NCI-H128 (cell line): ENCODE measurements at regions not wholly inside any gene's neighbourhood (a gene's known extent, or its start where the extent isn't known, plus 50 kb on each side); places are given as distances from the start of the nearest gene placed in this dataset.

Source experiments
- DNase-seq: peaks from one replicate; lab custom pipeline; 2025; ENCODE audit not compliant: unreplicated experiment; lab: John Stamatoyannopoulos, UW

DNA sequence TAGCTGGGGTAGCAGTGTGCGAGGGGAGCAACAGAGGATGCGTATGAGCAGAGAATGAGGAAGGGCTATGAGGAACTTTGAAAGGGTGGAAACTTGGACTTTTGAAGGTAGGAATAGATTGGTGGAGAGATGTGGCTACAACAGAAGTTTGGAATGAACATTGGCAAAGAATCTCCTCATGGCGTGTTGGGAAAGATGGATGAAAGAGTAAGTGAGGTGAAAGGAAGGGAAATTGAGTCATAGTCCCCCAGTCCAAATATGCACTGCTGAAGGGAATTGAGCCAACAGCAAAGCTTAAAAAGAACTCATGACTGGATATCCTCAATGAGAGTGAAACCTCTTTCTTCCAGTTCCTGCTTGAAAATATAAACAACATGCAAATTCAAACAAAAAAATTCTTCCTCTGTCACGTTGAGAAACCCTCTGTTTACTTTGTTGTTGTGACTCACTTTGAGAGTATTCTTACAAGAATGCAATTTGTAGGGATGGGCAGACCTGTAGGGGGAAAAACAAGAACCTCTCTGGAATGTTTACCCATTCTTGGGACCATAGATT lies 313.2 kb upstream of the KCNJ16 start:
- DNase-seq, result no peak

DNA sequence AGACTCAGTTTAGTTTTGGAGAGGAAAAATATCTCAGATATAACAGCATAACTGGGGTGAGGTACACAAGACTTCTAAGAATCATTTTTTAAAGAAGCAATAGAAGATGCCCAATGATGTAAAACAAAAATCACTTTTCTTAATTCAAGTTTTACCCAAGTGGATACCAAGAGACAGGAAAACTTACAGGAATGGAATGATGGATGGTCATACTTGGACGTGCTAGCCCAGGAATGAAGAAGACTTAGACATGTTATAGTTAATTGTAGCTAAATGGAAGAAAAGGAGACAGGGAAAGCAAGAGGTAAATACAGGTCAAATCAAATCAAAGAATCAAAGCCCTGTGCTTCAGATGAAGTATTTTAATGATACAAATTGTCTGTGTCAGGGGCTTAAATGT lies 312.7 kb upstream of the KCNJ16 start:
- DNase-seq, result no peak

DNA sequence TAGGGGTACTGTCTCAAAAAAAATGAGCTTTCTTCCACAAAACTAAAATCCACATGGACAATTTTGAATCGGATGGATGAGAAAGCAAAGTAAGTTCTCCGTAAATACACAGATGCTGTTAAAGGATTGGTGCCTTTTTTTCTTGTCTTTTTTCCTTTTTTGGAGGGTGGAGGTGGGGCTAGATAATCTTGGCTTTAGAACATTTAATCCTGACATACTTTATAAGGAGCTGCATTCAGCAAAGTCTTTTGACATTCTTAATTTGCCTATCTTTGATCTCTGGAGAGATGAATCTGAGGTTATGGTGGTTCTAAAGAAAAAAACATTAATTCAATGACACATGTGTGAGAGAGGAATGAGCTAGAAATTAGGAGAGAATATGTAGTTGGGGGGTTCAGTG lies 312.3 kb upstream of the KCNJ16 start:
- no peak for DNase-seq

DNA sequence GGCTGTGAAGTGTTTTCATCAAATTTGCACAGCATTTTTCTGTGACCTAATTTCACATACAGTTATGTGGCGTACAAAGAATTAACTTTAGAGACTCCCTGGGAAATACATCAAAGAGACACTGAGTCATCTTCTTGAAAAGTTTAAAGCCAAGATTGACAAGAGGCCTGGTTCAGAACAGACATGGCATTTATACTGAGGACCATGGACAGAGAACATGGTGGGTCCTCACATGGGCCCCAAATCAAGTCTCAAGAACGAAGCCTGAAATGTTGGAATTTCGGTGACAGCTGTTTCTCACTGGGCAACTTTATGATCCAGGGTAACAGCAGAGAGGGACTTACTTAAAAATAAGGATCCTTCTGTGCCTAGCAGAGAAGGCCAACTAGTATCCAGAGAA lies 311.5 kb upstream of the KCNJ16 start:
- DNase-seq, result no peak

DNA sequence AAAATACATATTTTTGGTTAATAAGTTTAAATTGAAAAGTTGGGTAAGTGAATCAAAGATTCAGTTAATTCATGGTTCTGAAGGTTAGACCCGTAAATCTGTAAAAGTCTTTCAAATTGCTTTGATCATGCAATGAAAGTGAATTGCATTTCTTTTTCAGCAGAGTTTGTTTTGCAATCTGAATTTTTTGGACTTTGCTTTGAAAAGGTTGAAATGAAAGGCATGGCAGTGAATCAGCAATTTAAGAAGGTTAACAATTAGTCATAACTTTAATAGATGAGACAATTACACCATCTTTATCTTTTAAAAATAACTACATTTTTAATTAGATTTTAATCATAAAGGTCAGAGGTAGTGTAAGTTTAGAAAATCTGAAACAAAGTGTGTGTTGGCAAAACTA lies 310.9 kb upstream of the KCNJ16 start:
- DNase-seq, result no peak

DNA sequence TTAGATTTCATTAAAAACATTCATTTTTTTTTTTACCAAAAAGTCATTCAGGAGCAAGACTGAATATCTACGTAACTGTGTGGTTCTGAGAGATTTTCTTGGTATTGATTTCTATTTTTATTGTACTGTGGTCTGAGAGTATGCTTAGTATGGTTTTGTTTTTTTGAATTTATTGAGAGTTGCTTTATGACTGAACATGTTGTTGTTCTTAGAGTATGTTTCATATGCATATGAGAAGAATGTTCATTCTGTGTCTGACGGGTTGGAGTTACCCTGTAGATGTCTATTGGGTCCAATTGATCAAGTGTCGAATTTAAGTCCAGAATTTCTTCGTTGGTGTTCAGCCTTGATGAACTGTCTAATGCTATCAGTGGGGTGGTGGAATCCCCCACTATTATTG lies 306.0 kb upstream of the KCNJ16 start:
- DNase-seq, result no peak

DNA sequence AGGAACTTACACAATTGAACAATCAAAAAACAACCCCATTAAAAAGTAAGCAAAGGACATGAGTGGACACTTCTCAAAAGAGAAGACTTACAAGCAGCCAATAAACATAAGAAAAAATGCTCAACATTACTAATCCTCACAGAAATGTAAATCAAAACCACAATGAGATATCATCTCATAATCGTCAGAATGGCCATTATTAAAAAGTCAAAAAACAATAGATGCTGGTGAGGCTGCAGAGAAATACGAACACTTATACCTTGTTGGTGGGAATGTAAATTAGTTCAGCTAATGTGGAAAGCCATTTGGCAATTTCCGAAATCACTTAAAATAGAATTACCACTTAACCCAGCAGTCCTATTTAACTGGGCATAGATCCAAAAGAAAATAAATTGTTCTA lies 301.9 kb upstream of the KCNJ16 start:
- no peak for DNase-seq

DNA sequence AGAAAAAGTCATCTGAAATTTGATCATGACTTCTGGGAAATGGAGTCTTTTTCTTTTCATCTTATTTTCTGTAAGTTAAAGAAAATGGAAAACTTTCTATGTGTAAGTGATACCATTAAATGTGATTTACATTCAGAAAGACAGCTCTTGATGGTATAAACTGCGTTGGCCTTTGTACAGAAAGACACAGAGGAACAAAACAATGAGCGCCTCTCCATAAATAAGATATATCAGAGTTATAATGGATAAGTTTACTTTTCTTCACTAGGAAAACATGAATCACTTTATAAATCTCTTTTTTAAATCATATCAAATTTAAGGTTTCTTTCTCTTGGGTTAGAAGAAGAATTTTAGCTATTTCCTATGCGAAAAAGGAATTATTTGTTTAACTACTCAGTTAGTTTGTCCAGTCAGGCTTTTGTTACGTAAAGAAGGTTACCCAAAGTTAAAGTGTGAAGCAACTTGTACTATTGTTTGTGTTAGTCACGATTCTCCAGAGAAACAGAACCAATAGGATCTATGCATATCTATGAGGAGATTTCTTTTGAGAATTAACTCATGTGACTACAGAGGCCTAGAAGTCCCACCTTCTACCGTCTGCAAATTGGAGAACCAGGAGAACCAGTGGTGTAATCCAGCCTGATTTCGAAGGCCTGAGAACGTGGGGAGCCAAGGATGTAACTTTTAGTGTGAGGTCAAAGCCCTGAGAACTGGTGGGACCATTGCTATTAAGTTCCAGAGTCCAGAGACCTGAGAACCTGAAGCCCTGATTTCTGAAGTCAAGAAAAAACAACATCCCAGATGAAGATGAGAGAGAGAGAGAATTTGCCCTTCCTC lies 295.4 kb upstream of the KCNJ16 start:
- DNase-seq, result no peak

DNA sequence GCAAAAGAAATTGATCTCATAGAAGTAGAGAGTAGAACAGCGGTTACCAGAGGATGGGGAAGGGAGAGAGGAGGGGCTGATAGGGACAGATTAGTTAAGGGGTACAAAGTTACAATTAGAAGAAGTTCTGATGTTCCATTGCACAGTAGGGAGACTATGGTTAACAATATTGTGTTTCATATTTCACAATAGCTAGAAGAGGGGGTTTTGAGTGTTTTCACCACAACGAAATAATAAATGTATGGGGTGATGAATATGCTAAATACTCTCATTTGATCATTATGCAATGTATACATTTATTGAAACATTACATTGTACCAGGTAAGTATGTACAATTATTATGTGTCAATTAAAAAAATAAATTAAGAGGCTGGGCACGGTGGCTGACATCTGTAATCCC lies 291.2 kb upstream of the KCNJ16 start:
- no peak for DNase-seq

DNA sequence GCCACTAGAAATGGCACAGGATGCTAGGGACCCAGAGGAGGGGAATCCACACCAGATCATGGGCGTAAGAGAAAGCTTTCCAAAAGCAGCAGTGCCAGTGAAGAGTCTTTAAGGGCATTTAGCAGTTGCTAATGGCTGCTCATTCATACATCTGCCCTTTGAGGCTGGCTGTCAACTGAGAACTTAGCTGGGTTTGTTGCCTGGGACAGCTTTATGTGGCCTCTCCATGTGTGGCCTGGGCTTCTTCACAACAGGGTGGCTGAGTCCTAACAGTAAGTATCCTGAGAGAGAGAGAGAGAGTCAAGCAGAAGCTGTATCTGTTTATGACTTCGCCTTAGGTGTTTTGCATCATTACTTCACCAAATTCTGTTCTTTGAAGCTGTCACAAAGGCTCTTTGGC lies 286.1 kb upstream of the KCNJ16 start:
- no peak for DNase-seq

DNA sequence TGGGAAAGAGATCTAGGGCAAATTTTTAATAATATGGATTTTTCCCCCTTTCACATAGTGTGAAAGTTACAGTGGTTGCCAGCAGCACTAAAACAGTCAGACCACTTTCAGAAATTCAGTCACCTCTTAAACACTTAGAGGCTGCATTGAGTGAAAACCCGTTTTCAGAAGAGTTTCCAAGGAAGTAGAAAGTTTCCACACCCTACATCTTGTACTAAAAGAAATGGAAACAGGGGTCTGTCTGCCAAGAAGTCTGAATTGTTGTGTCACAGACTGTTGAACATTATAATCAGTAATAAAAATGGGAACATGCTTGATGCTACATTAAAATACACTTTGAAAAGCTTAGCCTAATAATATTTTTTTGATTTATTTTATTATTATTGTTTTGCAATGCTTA lies 278.9 kb upstream of the KCNJ16 start:
- no peak for DNase-seq

DNA sequence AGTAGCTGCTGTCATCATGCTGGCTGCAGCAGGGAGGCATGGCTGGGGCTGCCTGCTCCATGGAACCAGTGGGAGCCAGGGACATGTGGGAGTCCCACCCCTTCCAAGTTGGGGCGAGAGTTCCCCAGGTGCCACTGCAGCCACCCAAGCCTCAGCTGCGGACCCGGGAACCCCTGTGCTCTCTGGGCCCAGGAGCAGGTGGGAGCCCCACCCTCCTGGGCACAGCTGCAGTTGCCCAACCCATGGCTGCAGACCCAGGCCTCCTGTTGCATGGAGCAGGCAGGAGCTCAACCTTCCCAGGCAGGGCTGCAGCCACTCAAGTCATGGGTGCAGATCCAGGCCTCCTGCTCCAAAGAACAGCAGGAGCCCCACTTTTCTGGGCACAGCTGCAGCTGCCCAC lies 274.2 kb upstream of the KCNJ16 start:
- DNase-seq, result no peak

DNA sequence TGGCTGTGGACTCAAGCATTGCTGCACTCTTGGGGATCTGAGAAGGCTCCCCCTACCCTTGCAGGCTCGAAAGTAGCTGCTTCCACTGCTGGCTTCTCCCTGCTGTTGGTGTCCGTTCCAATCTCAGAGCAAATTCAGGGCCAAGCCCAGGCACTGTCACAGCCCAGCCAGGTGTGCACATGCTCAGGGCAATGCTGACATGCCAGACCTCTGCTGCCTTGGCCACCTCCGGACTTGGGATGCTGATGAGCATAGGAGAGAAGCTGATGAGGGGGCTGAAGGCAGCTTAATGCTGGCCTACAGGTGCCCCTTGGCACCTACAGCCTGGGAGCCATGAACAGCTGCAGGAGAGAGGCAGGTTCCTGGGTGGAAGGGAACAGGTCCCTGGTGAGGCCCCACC lies 273.7 kb upstream of the KCNJ16 start:
- no peak for DNase-seq

DNA sequence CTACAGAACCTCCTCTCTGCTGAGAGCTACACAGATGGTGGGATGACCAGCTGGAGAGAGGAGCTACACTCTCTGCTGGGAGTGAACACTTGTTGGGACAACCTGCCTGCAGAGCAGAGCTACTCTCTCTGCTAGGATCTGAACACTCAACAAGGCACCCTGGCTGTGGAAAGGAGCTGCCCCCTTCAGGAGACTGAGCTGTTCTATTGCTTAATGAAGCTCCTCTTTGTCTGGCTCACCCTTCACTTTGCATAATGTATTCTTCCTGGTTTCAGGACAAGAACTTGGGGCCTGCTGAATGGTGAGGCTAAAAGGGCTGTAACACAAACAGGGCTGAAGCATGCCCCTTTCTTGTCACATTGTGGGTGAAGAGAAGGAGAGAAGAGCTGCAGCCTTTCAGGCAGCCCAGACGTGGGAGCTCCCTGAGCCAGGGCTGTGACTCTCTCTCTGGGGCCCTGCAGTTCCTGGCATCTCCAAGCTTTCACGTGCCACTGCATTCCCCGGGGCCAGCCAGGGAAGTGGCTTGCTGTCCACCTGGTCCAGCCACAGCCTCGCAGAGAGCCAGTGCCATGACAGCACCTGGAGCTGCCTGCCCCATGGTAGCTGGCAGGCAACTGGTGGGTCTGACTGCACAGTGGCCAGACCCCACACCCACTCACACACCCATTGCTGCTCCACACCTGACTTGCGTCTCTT lies 272.8 kb upstream of the KCNJ16 start:
- DNase-seq, result no peak

DNA sequence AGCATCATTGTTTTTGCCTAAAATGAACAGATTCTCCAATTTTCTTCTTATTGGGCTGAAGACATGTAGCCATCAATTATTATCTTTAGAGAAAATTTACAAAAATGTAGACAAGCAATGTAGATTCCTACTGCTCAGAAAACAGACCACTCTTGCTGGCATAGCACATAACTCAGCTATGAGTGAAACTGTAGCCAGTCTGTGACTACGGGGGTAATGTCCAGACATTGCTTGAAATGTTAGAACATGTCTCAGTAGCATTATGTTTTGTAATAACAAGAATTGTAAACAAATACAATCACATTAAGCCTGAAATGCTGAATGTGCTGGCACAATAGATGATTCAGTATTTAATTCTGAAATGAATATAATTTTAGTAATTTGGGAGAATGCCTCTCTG lies 265.7 kb upstream of the KCNJ16 start:
- DNase-seq, result no peak

DNA sequence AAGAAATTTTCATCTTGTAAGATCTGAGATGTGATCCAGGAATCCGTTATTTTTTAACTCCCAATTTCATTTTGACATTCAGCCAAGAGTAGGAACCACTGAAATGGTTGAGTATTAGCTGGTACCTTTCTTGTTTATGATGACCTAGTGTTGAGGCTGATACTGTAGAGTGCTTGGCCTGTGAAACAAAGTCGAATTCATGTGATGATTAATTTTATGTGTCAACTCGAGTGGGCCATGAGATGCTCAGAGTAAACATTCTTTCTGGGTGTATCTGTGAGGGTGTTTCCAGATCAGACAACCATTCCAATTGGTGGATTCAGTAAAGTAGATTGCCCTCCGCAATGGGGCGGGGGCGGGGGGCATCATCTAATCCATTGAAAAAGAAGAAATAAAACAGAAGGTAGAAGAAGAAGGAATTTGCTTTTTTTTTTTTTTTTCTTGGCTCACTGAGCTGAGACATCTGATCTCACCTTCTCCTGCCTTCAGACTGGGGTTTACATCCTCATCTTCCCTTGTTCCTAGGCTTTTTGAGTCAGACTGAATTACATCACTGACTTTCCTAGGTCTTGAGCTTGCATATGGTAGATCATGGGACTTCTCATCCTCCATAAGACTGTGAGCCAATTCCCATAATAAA lies 264.6 kb upstream of the KCNJ16 start:
- DNase-seq, result no peak

DNA sequence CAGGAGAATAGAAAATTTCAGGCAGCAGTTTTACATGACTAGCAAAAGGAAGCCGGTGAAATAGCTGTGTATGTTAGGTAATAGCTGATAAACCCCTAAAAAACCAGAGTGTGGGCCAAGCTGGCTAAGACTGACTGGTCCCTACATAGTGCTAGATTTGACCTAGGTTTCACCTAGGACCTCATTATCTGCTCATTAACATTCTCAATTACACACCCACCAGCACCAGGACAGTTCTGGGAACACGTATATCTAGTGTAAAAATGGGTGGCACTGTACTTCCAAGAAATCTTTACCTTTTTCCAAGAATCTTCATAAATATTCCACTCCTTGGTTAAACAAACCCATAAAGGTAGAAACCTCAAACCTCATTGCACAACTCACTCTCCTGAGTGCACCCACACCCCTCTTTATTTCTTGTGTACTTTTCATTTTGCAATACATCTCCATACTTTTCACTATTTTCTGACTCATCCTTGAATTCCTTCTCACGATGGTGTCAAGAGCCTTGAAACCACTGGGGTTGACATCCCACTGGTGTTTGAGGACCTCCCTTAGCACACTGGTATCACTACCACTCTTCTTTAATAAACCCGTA lies 262.7 kb upstream of the KCNJ16 start:
- DNase-seq, result no peak

DNA sequence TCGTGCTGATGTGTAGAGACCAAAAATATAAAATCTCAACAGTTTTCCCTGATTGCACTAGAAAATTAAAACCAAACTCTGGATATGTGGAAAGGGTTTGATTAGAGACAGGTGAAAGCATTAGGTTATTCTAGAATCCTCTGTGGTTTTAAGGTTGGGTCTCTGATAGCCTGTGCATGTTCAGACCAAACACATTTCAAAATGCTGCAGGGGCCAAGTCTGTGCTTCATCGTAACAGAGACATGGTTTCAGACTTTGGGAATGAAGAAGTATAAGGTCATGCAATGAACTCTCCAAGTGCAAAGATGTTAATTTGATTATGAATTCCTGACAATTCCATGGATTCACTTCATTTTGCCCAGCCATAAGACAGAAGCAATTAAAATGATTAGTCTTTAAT lies 261.0 kb upstream of the KCNJ16 start:
- no peak for DNase-seq

DNA sequence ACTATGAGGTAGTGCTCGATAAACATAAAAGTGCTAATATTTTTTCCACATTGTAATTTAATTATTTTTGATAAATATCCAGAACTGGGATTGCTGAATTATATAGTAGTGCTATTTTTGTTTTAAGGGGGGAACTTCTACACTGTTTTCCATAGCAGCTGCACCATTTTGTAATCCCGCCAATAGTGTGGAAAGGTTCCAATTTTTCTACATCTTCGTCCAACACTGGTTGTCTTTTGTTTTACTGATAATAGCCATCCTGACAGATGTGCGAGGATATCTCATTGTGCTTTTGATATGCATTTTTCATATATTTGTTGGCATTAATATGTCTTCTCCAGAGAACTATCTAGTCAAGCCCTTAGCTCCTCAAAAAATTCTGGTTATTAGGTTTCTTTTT lies 259.6 kb upstream of the KCNJ16 start:
- DNase-seq, result no peak

DNA sequence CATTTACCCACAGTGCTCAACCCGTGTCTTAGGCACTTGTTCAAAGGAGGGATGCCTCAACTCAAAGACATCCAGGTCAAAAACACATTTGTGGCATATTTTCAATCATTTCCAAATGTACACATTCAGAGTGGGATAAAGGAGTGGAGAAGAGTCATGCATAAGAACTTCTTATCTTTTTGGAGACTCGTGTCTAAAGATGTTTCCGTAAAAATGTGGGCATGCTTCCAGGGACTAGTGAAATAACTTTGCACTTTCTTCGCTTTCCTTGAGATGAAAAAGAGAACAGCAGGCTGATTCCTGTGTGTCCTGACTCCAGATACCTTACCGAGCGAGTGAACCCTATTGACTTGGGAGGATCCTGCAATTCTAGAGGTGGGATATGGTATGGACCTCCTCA lies 256.6 kb upstream of the KCNJ16 start:
- no peak for DNase-seq

DNA sequence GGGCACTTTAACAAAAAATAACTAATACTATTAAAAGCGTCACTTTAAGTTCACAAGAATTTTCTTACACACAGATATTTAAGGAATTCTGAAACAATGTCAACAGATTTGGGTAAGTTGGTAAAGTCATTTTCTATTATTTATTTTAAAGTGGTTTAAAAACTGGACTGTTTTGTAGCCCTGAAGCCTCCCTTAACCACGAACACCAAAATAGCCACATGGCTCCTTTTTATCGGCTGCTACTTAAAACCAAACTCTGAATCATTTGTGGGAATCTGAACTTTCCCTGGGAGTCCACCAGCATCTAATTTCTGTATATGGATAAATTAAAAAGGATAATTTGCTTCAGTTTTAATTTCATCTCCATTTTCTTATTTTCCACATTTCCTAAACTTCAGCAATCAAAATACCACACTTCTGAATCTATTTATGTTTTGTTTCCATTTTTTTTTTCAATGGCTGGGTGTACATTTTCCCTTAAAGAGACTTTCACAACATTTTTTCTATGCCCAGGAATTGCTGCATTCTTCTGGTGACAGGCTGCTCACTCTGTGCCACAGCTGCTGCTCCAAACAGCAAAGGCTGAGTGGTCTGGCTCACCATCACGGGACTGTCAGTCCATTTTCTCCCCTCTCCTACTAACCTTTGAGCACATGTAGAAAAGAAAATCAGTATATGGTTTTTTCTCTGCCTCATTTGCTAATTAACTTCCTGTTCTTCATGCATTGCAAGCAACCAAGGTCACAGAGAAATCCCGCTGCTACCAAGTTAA lies 255.5 kb upstream of the KCNJ16 start:
- no peak for DNase-seq
